Hematopoietic multipotent progenitor cell (in vitro differentiated cells): ENCODE measurements at regions not wholly inside any gene's neighbourhood (a gene's known extent, or its start where the extent isn't known, plus 50 kb on each side); places are given as distances from the start of the nearest gene placed in this dataset.

Experiments
- DNase-seq, 3 donors: peaks; one replicate each; pipeline ENCODE4 v3.0.0-alpha.2; 2011 to 2015; ENCODE audit warnings: low read depth in 2 of 3, low spot score in 2 of 3

DNA sequence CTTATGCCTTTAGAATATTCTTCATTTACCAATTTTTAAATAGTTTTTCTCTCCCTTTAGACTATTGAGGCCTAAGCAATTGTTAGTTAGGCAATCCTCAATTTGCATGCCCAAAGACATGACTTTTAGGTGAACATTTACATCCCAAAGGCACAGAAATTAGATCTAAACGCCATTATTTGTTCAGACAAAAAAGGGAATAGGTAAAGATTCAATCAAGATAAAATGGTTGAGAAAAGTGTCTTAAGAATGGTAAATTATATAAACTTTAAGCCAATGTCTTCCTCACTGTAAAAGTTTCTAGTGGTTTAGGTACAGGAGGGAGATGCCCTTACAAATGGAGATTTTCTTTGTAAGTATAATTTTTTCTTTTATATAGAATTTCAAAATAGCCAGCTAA lies 50.2 kb upstream of the MME start:
- no peak for DNase-seq

DNA sequence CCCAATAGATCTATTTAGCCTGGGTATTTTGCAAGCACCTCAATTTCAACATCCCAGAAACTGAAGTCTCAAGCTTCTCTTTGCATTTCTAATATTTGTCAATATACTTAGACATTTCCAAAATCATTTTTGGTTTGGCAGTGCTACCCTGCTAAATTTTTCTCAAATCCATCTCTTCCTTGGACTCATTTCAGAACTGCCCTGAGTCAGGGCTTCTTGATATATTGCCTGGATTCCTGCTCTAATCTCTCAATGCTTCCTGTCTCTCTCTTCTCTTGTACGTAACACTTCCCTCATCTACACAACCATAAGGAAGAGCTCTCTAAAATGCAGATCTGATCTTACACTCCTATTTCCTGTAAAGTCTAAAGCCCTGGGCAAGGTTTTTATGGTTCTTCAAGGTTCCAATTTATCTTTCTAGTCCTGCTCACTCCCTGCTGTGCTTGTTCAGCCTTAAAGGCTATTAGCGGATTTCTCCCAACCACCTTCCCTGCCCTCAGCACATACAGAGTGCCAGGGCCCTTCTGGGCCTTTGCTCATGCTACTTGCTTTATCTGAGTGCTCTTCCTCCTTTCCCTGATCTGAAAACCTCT lies 53.0 kb upstream of the MME start:
- DNase-seq, result no peak

DNA sequence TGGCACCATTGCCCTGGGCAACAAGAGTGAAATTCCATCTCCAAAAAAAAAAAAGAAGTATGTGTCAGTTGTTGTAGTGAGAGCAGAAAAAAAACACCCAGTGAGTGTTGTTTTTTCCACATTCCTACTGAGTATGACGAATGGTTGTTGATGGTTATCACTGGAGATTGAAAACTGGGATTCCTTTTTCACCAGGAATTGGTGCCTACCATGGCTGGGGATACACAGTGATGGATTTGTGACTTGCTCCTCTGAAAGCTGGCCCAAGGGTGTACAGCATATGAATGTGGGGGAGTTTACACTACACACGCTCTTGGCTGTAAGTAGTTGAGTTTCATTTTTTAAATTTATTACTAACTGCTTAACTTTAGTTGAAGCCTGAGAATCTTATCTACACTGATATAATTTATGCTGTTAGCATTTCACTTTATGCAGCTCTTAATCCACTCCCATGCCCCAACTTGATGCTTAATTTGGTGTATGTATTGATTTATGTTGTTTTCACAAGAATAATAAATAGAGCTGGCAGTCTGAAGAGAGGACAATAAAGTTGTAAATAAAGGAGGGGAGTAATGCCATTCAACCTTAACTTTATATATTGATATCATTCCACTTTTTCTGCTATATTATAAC lies 56.0 kb upstream of the MME start:
- DNase-seq, result no peak

DNA sequence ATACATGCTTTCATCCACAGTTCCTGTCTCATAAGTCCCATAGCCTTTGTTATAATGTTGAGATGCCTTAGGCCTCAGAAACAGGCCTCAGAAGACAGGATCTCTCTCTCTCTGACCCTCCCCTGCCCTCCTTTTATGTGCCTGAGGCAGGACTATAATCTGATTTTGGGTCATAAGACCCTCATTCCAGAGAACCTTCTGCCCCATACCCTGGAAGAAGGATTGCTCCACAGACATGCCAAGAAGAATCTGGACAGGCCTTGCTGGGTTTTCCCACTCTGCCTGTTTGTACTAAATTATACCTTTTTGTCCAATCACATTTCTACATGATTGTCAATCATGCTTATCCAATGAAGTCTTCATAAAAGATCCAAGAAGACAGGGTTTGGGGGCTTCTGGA lies 57.2 kb upstream of the MME start:
- DNase-seq, result no peak

DNA sequence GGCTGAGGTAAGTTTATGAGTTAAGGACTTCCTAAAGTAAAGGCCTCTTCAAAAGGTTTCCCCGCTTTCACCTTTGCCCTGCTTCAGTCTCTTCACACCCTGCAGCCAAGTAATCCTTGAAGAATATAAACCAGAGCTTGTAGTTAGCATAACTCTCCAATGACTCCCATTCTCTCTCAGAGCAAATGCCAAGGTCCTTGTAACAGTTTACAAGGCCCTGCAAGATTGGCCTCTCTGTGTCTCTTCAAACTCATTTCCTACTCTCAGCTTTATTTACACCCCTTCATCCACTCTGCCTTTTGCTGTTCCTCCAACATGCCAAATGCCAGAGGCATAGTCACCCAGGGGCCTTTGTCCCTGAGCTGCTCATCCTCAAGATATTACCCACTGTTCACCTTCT lies 60.5 kb upstream of the MME start:
- no peak for DNase-seq

DNA sequence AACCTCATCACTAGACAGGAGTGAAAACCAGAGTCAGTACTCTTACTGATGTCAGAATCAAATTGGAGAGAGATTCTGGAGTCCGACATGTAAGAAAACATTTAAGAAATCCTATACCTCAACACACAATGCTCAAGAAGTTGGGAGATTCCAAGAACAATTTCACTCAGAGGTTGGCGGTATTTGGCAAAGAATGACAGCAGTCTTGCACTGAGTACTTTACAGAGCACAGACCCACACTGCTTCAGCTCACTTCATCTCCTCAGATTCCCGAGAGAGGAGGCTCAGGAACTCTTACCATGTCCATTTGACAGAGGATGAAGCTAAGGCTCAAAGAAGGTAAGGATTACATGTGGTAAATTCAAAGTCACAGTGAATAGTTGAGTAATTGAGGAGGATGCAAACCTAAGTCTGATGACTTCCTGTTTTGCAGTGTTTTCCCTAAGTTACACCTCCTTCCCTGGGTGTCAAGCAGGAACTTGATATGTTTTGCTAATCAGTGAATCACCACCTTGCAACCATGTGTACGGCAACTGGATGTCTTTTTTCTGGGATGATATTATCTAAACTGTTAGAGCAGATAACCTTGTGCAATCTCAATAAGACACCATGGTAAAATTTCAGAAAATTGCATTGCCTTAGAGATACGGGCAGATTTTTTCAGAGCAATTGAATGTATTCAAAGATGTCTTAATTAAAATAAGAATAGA lies 61.3 kb upstream of the MME start:
- no peak for DNase-seq

DNA sequence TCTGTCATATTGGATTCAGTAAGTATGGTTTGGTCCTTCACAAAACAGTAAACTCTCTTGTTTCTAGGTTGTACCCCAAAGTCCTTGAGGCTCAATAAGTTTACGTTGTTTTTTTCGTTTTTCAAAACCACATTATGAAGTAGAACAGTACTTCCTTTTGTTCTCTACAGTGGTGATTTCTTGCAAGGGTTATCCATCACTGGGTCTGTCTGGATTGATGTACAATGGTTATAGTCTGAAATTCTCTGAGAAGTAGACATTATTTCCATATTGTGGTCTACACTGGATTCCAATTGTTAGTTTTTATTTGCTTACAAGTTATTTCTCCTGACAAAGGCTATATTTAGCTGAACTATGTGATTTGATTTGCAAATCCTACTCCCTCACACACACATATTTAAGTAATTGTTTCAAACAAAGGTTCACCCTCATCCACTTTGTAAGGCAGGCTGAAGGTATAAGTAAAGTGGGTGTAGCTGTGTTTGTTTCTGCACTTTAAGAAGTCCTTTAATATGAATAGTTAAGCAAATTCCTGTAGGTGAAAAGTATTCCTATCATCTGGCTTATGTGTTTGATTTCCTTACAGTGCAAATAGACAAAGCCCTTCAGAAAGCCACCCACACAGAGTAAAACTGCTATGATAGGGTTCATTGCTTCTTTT lies 64.2 kb upstream of the MME start:
- DNase-seq, result no peak

DNA sequence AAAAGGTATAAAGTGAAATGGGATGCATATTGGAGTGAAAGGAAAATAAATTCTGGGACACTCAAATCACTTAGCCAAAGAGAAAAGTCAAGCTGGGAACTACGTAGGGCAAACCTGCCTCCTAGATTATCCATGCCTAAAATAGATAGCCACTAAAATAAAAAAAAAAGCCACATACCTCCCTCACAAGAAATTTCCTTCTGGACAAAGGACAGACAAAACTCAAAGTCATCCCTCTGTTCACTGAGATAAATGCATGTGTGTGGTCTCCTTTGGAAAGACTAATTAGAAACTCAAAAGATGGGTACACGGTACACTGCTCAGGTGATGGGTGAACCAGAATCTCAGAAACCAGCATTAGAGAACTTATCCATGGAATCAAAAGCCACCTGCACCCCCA lies 65.2 kb upstream of the MME start:
- no peak for DNase-seq

DNA sequence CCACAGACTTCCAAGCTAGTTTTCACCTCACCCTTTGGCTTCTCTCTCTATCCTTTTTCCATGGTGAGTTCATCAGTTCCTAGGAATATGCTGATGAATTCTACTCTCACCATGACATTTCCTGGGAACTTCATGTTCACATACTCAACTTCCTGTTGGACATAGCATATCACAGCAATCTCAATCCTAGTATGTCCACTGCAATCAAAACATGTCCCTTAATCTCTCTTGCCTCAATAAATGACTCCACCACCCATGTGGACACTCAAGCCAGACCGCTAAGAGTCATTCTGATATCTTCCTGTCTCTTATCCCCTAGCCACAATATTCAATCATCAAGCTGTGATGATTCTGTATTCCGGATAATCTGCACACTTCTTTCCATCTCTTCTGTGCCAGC lies 66.7 kb upstream of the MME start:
- no peak for DNase-seq

DNA sequence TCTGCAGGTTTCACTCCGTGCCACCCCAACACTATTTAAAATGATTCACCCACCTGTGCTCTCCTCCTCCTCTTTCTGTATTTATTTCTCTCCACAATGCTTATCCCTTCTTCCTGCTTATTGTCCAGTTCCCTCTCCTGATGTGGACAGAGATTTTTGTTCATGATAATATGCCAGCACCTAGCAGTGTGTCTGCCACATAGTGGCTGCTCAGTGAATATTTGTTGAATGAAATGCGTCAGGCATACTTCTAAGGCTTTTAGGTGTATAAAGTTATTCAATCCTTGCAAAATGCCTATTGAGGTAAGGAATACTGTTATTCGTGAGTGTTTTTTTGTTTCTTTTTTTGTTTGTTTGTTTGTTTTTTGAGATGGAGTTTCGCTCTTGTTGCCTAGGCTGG lies 67.5 kb upstream of the MME start:
- DNase-seq, result no peak

DNA sequence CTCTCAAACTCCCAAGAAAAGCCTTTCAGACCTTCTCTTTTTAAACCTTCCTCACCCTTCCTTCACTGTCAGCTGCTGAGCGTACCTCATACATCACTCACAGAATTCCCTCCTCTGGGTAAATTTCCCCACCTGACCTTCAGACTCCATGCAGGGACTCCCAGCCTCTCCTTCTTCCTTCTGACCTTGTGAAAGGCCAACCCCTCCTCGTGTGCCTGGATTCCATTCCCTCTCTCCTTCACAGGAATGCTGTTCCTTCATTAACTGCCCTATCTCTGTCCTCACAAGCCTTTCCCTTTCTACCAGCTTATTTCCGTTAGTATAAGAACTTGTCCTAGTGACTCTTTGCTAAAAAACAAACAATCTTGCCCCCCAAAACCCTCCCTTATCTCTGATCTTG lies 69.7 kb upstream of the MME start:
- DNase-seq, result no peak

DNA sequence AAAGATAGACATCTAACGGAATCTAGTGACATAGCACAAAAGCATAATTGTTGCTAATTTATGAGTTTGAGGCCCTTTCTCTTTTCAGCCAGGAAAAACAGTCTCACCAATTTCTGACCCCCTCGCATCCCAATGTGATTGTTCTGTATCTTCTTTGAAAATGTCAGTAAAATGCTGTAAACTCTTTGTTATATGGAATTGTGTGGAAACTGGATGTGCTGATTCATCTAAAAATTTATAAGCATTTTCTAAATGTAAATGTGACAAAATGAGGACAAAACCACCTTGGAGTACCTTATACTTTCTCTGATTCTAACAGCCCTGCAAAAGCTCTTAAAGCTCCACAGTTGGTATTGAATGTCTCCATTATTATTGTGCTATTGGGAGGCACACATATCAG lies 70.9 kb upstream of the MME start:
- no peak for DNase-seq

DNA sequence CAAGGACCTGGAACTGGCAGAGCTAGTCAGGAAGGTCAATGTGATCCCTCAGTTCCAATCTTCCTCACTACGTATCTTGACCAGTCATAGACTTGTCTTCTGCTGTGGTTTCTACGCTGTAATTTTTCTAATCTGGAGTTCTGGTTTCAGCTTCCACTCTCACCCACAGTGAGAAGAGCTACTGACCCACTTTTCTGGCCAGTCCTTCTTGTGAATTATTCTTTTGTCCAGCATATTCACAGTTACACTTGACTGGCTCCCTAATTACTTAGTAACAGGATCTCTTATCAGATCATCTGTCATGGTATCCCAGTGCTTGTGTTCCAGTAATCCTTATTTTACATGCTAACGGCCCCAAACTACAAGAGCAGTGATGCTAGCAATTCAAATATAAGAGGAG lies 72.4 kb upstream of the MME start:
- DNase-seq, result no peak

DNA sequence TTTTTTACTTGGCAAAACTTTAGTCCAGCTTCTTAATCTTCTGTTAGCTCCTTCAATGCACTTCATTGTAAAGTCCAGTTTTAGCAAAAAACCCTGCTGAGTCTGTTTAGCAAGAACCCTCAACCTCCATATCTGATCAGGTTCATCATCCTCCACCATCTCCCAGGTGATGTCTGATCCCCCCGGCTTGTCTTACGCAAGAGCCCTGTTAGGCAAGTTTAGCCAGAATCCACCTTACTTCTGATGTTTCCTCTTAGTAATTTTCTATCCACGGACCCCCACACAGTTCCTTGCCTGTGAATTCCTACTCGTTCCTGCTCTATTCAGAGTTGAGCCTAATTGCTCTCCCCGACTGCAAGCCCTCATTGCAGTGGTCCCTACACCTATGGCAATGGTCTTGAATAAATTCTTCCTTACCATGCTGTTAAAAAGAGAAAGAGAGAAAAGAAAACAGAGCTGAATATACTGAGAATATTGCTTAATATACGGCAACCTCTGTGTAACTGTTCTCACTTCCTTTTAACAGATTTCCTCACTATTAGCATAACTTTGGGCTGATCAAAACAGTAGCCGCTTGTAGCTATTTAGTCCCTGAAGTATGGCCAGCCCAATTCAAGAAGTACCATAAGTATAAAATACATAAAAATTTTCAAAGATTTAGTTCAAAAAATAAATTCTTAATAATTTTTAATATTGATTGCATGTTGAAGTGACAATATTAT lies 78.7 kb upstream of the MME start:
- no peak for DNase-seq

DNA sequence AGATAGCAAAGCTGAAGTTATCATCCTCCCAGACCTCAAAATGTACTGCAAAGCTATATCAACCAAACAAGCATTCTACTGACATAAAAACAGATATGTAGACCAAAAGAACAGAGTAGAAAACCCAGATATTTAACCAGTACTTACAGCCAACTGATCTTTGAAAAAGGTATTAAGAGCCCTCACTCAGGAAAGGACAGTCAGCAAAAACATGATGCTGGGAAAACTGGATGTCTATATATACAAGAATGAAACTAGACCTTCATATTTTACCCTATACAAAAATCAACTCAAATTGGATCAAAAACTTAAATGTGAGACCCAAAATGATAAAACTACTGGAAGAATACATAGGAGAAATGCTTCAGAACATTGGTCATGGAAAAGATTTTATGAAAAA lies 87.5 kb upstream of the MME start:
- no peak for DNase-seq

DNA sequence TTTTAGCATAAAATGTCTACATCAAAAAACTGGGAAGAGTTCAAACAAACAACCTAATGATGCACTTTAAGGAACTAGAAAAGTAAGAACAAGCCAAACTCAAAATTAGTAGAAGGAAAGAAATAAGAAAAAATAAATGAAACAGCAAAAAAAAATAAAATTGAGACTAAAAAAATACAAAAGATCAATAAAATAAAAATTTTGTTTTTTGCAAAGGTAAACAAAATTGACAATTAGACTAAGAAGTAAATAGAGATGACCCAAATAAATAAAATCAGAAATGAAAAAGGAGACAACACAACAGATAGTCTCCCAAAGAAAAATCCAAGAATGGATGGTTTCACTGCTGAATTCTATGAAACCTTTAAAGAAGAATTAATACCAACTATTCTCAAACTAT lies 89.6 kb upstream of the MME start:
- DNase-seq, result no peak

DNA sequence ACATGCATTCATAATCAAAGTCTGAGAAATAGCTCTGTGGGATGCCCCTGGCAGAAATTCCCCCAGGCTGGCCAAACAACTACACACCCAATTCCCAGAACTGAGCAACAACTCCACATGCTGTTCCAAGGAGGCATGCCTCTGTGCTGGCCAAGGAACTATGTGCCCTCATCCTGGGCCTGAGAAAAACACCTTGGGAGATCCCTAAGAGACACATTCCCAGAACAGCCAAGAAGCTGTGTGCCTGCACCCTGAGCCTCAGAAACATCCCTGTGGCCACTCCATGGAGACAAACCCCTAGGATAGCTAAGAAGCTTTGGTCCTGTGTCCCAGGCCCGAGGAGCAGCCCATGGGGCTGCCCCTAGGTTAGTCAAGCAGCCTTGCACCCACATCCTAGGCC lies 92.3 kb upstream of the MME start:
- no peak for DNase-seq

DNA sequence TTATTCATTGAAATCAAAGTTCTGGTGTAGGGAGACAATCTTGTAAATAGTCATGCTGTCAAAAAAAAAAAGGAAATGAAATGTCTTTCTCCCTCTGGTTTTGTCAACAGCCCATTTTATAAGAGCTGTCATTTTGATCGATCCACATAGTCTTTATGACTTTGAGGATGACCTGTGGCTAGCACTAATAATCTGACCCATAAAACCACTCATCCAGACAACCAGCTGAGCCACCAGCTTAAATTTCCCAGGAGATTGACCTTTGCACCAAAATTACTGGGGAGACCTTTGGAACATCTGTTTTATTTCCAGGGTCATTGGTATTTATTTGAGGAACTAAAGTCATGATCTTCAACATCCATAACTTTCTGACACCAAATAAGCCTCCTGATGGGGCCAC lies 98.5 kb upstream of the MME start:
- no peak for DNase-seq

DNA sequence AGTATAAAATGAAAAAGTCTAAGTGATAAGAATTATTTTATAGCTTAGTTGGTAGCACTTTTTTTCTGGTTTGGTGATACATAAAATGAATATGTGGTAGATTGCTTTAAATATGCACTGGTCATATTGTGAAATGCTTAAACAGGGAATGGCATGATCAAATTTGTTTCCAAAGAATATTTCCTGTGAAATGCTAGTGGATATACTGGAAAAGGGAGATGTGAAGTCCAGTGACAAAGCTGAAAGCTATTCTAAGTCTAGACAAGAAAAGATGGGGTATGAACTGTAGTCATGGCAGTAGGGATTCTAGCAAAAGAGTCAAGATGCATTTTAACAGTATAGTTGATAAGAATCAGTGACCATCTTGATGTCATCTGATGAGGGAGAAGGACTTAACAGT lies 98.9 kb upstream of the MME start:
- no peak for DNase-seq

DNA sequence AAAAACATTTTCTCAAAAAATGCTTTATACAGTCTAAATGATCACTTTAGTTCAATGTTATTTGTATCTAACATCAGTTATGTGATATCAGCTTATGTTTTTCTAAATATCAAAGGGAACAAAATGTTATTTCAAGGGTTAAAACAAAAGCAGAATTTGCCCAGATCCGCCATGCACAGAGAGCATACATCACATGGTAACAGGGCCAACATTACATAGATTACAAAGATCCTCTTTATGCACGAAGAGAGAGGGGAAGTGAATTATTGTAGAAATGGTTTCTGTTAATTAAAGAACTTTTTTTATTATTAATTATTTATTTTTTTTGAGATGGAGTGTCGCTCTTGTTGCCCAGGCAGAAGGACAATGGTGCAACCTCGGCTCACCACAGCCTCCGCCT lies 100.8 kb upstream of the MME start:
- DNase-seq, result no peak

DNA sequence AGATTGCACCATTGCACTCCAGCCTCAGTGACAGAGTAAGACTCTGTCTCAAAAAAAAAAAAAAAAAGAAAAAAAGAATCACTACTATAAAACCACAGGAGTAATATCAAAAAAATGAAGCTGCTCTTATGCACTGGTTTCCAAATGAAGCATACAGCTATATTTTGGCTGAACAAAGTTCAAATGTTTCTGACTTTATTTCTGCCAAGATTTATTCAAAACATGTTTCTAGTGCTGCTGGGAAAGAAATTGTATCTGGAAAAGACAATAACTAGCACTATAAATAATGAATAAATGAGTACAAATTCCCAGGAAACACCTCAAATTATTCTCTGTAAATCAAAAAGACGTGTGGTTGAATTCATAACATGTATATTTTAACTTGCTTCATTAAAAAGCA lies 102.5 kb upstream of the MME start:
- DNase-seq, result no peak
